BJ (cell line): ENCODE measurements at regions not wholly inside any gene's neighbourhood (a gene's known extent, or its start where the extent isn't known, plus 50 kb on each side); places are given as distances from the start of the nearest gene placed in this dataset.

Source experiments
- CTCF ChIA-PET: fragments of 350-600 bp; formaldehyde crosslinking; extraction: SDS; loops from one replicate; lab custom pipeline; 2021; ENCODE audit warnings: antibody characterized with exemption, inconsistent platforms; lab: Yijun Ruan, JAX
- POLR2A ChIA-PET: fragments of 300-600 bp; sonication (Branson Sonifier 250); formaldehyde crosslinking; extraction: SDS; loops from one replicate; lab custom pipeline; 2021; ENCODE audit warnings: antibody characterized with exemption; lab: Charles Lee
- DNase-seq: peaks from one replicate; pipeline ENCODE4 v3.0.0-alpha.2; 2011; ENCODE audit warnings: low read depth
- H3K27me3 ChIP-seq: 2 replicates; pipeline ENCODE4 v1.6.0; 2011; ENCODE audit warnings: low read length; ENCODE audit not compliant: control insufficient read depth, insufficient read depth
- H3K36me3 ChIP-seq: 2 replicates; pipeline ENCODE4 v1.5.1; 2011; ENCODE audit warnings: low read length; ENCODE audit not compliant: control insufficient read depth, insufficient read depth
- H3K4me3 ChIP-seq: 2 replicates; pipeline ENCODE4 v1.5.1; 2011; ENCODE audit warnings: low read depth, mild to moderate bottlenecking, control low read depth, low read length
- TF ChIP-seq, protein P1 (sequence below): IDR thresholded peaks from 2 replicates; pipeline ENCODE4 v1.5.1; 2011; ENCODE audit warnings: low read depth, mild to moderate bottlenecking, control low read depth, inconsistent platforms, low read length, moderate library complexity; ENCODE audit not compliant: insufficient read depth

DNA sequence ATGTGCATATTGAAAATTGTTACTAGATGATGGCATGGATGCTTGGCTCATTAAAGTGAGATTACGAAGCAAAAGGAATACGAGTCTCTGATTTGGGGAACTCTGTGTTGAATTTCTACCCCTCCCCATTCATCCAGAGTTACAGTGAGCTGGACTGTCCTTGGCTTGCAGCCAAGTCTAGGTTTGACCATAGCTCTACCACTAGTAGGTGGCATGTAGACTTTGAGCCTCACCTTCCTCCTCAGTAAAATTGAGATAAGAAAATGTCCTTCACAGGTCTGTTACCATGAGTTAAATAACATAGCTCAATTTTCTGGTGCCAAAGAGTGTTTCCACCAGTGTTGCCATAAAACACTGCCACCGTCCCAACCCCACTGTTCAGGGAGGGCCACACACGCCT, 727.6 kb upstream of the ID2 start:
- Histone ChIP-seq H3K36me3 (no peaks in the 10 kb centered on the region), H3K27me3 (no peaks in the 10 kb centered on the region; the same call in 1 of the 2 replicates), H3K4me3 (no peak overlapping the region)
- POLR2A ChIA-PET, result no interaction called here
- CTCF ChIA-PET, result no interaction called here
- TF ChIP-seq, protein P1, sequence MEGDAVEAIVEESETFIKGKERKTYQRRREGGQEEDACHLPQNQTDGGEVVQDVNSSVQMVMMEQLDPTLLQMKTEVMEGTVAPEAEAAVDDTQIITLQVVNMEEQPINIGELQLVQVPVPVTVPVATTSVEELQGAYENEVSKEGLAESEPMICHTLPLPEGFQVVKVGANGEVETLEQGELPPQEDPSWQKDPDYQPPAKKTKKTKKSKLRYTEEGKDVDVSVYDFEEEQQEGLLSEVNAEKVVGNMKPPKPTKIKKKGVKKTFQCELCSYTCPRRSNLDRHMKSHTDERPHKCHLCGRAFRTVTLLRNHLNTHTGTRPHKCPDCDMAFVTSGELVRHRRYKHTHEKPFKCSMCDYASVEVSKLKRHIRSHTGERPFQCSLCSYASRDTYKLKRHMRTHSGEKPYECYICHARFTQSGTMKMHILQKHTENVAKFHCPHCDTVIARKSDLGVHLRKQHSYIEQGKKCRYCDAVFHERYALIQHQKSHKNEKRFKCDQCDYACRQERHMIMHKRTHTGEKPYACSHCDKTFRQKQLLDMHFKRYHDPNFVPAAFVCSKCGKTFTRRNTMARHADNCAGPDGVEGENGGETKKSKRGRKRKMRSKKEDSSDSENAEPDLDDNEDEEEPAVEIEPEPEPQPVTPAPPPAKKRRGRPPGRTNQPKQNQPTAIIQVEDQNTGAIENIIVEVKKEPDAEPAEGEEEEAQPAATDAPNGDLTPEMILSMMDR, result no peak
- DNase-seq, result no peak

- TF ChIP-seq, protein P1, result no peak
- CTCF ChIA-PET, result interaction anchor here (0.9 kb wide), 1 partner anchor 12 kb away, joined by 3 read pairs; no protein-coding TSS in a partner anchor
- Histone ChIP-seq H3K27me3 (no peaks in the 10 kb centered on the region; the same call in 1 of the 2 replicates), H3K4me3 (no peak overlapping the region), H3K36me3 (no peaks in the 10 kb centered on the region)
- POLR2A ChIA-PET, result no interaction called here
- no peak for DNase-seq
Measured at GRCh38 chr2:7956126-7956689, 725.6 kb upstream of the ID2 start.

GRCh38 chr2:7961550-7961949, 720.3 kb upstream of the ID2 start:
- POLR2A ChIA-PET, result no interaction called here
- DNase-seq, result no peak
- no peaks in the 10 kb centered on the region for H3K36me3 ChIP-seq
- TF ChIP-seq, protein P1, result no peak
- no peaks in the 10 kb centered on the region for H3K27me3 ChIP-seq
- CTCF ChIA-PET, result no interaction called here
- H3K4me3 ChIP-seq, result no peak overlapping the region

GRCh38 chr2:7962161-7962560, 719.7 kb upstream of the ID2 start:
- no peak for DNase-seq
- Histone ChIP-seq H3K4me3 (no peak overlapping the region), H3K27me3 (no peaks in the 10 kb centered on the region), H3K36me3 (no peaks in the 10 kb centered on the region)
- CTCF ChIA-PET, result no interaction called here
- POLR2A ChIA-PET, result no interaction called here
- TF ChIP-seq, protein P1, result no peak

GRCh38 chr2:7963787-7964186, 718.1 kb upstream of the ID2 start:
- no peaks in the 10 kb centered on the region for H3K36me3 ChIP-seq
- TF ChIP-seq, protein P1, result no peak
- no peak overlapping the region for H3K4me3 ChIP-seq
- ChIA-PET POLR2A (no interaction called here), CTCF (no interaction called here)
- no peak for DNase-seq
- no peaks in the 10 kb centered on the region for H3K27me3 ChIP-seq
